Suppressor macrophage (primary cell): ENCODE measurements at regions not wholly inside any gene's neighbourhood (a gene's known extent, or its start where the extent isn't known, plus 50 kb on each side); places are given as distances from the start of the nearest gene placed in this dataset.
"Not testable (repeated sequence)": the region's sequence is repeated elsewhere in the genome, so short reads cannot be mapped to it uniquely, and the experiment has no call there.

Experiments used
- DNase-seq, 4 experiments: peaks; one replicate each; pipeline ENCODE4 v3.0.0-alpha.2; 2020 to 2022

DNA sequence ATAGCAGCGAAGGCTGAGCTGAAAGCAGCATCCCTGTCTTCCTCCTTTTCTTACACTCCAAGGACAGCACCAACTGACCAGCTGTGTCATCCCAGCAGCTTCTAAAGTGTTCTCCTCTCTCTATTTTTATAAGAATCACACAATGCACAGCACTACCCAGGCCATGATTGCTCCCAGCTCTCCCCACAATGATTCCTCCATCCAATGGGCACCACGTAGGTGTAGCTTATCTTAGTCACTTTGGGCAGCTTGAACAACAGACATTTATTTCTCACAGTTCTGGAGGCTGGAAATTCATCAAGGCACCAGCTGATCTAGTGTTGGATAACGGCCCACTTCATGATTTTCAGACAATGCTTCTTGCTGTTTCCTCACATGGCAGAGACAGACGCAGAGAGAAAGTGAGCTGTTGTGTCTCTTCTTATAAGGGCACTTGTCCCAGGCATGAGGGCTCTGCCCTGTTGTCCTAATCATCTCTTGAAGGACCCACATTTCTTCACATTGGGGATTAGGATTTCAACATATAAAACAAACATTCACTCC lies 92.0 kb upstream of the CDC14C start:
- no peak for DNase-seq

GRCh38 chr7:48837266-48837665 lies 87.1 kb upstream of the CDC14C start:
- no peak for DNase-seq

GRCh38 chr7:48839108-48839507 lies 85.2 kb upstream of the CDC14C start:
- DNase-seq = no peak

GRCh38 chr7:48841739-48842138 lies 82.6 kb upstream of the CDC14C start:
- no peak for DNase-seq

DNA sequence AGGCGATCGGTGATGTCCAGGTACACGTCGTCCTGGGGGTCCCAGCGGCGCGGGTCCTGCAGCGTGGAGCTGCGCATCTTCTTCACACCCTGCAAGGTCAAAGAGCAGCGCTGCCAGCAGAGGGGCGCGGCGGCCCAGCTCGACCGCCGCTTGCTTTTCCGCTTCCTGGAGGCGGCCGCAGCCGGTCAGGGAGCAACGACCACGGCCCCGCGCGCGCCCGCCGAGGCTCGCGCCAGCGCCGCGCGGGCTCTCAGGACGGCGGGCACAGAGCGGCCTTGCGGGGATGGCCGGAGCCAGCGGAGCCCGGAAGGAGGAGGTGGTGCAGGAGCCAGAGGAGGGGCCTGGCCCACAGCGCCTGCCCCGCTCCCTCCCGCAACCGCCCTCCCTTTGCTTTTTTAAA lies 76.4 kb upstream of the CDC14C start:
- no peak for DNase-seq

- not testable (repeated sequence) for DNase-seq
Measured at GRCh38 chr7:48860447-48860846, 63.9 kb upstream of the CDC14C start.

GRCh38 chr7:48868916-48869315 lies 55.4 kb upstream of the CDC14C start:
- DNase-seq = no peak

DNA sequence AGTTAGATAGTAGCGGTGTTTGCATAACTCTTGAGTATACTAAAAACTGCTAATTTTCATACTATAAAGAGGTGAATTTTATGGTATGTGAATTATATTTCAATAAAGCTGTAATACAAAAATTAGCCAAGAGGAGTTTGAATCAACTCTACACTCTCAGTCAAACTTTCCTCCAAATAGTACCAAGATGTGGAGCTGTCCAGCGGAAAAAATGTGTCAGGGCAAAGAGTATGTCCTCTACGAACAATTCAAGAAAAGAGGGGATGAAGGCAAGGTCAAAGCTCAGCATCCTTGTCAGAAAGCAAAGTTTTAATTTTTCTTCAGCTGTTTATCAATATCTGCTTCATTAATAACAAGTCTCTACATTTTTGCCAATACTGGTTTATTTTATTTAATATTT lies 51.8 kb upstream of the CDC14C start:
- DNase-seq = no peak
